Stimulated activated CD4-positive, alpha-beta T cell treated with anti-CD3 and anti-CD28 coated beads, Interleukin-4, amount 100 ng/mL, for 24 hours (primary cell): ENCODE measurements at regions not wholly inside any gene's neighbourhood (a gene's known extent, or its start where the extent isn't known, plus 50 kb on each side); places are given as distances from the start of the nearest gene placed in this dataset.
"Not testable (repeated sequence)": the region's sequence is repeated elsewhere in the genome, so short reads cannot be mapped to it uniquely, and the experiment has no call there.

Source experiments
- DNase-seq: peaks from one replicate; pipeline ENCODE4 v3.0.0-alpha.2; 2020

DNA sequence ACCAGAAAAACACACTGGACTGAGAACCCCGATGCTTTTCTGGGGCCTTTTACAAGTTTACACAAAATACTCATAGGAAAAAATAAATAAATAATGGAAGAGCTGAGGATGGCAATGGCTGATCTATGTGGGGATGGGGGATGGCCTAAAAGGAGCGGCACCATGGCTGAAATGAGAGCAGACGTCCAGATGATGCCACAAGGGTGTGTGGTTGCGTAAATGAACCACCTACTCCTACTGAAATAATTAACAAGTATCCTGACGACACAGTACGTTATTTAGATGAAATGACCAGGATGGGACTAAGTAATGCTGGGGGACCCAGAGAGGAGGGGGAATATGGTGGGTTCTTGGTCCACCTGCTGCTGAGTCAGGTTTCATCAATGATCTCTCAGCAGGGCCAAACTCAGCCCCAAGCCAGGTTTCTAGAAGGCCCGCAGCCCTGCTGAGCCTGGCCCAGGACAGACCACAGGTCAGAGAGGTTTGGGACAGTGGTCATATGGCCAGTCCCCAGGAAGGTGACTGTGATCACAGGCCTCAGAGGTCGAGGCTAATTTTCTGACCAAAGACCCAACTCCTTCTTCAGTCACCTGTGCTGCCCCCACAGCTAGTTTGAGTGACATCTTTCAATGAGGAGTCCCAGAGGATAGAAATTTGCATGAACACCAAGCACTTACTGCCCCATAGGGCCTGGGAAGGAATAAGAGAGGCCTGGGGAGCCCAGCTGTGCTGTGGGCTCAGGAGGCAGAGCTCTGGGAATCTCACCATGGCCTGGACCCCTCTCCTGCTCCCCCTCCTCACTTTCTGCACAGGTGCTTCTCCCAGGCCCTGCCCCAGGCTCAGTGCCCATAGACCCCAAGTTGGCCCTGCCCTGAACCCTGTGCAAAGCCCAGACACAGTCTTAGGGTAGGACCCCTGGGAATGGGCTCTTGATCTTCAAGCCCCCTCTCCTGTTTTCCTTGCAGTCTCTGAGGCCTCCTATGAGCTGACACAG is 76.3 kb upstream of the IGLL5 start:
- DNase-seq = no peak

DNA sequence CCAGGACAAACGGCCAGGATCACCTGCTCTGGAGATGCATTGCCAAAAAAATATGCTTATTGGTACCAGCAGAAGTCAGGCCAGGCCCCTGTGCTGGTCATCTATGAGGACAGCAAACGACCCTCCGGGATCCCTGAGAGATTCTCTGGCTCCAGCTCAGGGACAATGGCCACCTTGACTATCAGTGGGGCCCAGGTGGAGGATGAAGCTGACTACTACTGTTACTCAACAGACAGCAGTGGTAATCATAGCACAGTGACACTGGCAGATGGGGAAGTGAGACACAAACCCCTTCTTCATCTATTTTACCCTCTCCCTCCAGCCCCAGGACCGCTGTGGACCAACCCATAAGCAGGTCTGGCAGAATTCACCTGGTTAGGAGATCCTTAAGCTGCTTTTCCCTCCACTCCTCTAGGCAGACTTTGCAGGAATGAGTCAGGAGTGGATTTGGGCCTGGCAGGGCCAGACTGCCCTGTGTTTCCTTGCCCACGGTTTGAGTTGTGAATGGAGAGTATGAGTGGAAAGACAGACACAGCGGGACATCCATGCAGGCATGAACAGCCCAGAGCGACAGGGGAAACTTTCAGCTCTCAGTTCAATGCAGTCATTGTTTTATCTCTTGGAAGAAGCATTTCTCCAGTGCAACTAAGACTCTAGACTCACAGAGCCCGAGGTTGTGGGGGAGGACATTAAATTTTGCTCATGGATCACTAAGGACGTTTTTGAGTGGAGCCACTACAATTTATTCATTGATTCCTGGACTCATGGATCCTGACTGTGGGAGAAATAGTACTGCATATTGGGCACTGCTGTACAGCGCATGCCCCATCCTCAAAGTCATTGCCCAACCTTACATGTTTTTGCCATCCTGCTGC is 75.3 kb upstream of the IGLL5 start:
- DNase-seq = no peak

GRCh38 chr22:22813126-22814075 is 74.2 kb upstream of the IGLL5 start:
- no peak for DNase-seq

- no peak for DNase-seq
Observed at GRCh38 chr22:22814666-22815396, 72.8 kb upstream of the IGLL5 start.

- no peak for DNase-seq
Observed at GRCh38 chr22:22815397-22816170, 72.0 kb upstream of the IGLL5 start.

- no peak for DNase-seq
Observed at GRCh38 chr22:22816171-22816514, 71.5 kb upstream of the IGLL5 start.

- DNase-seq = no peak
Observed at GRCh38 chr22:22816766-22817410, 70.7 kb upstream of the IGLL5 start.

GRCh38 chr22:22817468-22818201 is 70.0 kb upstream of the IGLL5 start:
- no peak for DNase-seq

GRCh38 chr22:22818202-22818538 is 69.4 kb upstream of the IGLL5 start:
- no peak for DNase-seq

- no peak for DNase-seq
Observed at GRCh38 chr22:22818861-22819855, 68.5 kb upstream of the IGLL5 start.

DNA sequence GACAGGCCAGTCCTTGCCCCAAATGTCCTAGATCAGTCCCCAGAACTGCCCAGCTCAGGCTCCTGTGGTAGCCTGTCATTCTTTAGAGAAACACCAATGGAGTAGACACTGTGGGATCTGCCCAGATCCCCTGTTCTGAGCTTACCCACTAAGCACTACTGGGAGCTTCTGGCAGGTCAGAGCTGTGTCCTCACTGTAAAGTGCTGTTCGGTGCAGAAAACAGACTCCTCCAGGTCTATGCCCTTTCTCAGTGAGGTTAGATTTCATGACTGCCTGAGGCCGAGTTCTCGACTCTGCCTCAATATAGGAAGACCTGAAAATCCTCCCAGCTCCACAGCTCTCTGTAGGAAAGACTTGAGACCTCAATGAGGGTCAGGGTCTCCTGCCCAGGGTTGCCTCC is 67.5 kb upstream of the IGLL5 start:
- DNase-seq = no peak

DNA sequence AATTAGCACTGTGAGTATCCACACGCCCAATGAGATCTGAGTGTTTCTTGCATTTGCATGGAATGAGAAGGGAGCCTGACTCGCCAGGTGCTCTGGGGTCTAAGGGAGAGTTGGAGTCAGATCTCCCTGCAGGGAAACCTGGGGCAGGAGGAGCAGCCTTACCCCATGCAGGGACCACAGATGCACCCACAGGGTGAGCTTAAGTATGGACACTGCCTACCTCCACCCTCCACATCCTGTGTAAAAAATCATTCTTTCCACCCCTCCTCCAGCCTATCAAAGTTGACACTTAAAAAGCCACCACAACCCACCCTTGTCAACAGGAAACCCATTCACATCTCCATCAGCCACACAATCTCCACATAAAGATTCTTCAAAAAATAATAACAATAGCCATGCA is 67.0 kb upstream of the IGLL5 start:
- peak; percentile 19 for DNase-seq

DNA sequence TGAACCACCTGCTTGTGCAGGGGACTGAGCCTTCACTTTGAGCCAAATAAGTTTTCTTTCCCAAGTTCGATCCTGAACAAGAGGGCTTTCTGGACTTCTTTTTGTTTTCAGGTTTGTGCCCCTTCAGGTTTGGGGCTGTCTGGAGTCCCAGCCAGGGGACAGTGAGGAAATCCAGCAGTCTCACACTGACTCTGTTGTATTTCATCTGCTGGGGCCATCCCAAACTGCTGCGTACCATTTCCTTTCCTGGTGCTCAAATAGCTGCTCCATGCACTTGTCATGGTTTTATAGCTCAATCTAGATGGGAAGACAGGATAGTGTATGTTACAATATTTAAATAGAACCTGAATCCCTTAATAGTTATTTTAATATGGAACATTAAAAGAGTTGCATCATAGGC is 66.3 kb upstream of the IGLL5 start:
- no peak for DNase-seq

GRCh38 chr22:22822106-22822505 is 65.5 kb upstream of the IGLL5 start:
- no peak for DNase-seq

- DNase-seq = not testable (repeated sequence)
Observed at GRCh38 chr22:22822553-22822952, 65.1 kb upstream of the IGLL5 start.

- DNase-seq = no peak
Observed at GRCh38 chr22:22823131-22823810, 64.3 kb upstream of the IGLL5 start.

DNA sequence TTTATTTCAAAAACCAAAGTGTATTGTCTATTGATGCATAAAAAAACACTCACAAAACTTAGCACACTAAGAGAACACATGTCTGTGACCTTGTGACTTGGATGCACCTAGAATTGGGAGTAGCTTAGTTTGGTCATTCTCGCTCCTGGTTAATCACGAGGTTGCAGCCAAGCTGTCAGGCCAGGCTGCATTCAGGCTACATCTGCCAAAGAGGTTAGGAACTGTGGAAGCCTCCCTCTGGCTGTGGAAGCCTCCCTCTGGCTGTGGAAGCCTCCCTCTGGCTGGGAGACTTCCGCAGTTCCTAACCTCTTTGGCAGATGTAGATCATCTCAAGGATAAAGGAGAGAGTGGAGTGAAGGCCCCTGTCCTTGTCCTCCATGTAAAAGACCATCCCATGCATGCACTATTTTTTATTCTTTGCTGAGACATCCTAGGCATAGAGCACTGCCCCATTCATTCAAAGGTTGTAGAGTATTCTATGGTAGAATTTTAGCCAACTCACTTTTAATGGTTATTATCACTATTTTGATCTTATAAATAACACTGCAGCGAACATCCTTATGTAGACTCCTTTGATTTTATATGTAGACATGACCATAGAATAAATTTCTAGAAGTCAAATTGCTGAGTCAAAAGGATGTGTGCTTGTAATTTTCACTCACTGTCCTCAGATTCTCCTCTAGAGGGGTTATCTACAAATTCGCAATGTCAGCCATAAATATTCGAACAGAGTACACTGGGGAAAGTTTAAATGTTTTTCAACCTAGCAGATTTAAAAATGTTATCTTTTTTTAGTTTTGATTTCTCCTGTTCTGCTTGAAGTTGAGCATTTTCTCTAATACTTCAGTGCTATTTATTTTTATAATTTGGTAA is 63.0 kb upstream of the IGLL5 start:
- DNase-seq = no peak
